H9 (cell line): ENCODE measurements at regions not wholly inside any gene's neighbourhood (a gene's known extent, or its start where the extent isn't known, plus 50 kb on each side); places are given as distances from the start of the nearest gene placed in this dataset.

Experiments
- DNase-seq: peaks from one replicate; pipeline ENCODE4 v3.0.0-alpha.2; 2017
- H2AFZ ChIP-seq: one replicate; pipeline ENCODE4 v1.6.1; 2013; ENCODE audit warnings: mild to moderate bottlenecking, low read length, control low read depth, moderate library complexity
- H2AK5ac ChIP-seq: 2 replicates; pipeline ENCODE4 v1.6.1; 2013; ENCODE audit warnings: low read length, control low read depth, mixed read lengths; ENCODE audit not compliant: insufficient read length
- H2BK120ac ChIP-seq: one replicate; pipeline ENCODE4 v1.6.1; 2013; ENCODE audit warnings: low read depth, mild to moderate bottlenecking, low read length, control low read depth, inconsistent platforms; ENCODE audit not compliant: poor library complexity, severe bottlenecking
- H2BK12ac ChIP-seq: 2 replicates; pipeline ENCODE4 v1.6.1; 2013; ENCODE audit warnings: low read length, control low read depth, mixed read lengths, low read depth; ENCODE audit not compliant: insufficient read length
- H2BK15ac ChIP-seq: 2 replicates; pipeline ENCODE4 v1.6.1; 2013; ENCODE audit warnings: low read depth, low read length, control low read depth
- H2BK20ac ChIP-seq: one replicate; pipeline ENCODE4 v1.6.1; 2013; ENCODE audit warnings: low read depth, mild to moderate bottlenecking, low read length, control low read depth, inconsistent platforms; ENCODE audit not compliant: poor library complexity, severe bottlenecking
- H2BK5ac ChIP-seq: 2 replicates; pipeline ENCODE4 v1.6.1; 2013; ENCODE audit warnings: low read length, control low read depth, mixed read lengths; ENCODE audit not compliant: insufficient read length
- H3K14ac ChIP-seq: 2 replicates; pipeline ENCODE4 v1.6.1; 2013; ENCODE audit warnings: low read length, control low read depth; ENCODE audit not compliant: insufficient read depth
- H3K18ac ChIP-seq: 2 replicates; pipeline ENCODE4 v1.6.1; 2013; ENCODE audit warnings: low read depth, mild to moderate bottlenecking, mixed read lengths, low read length, control low read depth; ENCODE audit not compliant: insufficient read length
- H3K23ac ChIP-seq: 2 replicates; pipeline ENCODE4 v1.6.1; 2013; ENCODE audit warnings: low read length, control low read depth, mixed read lengths, low read depth; ENCODE audit not compliant: insufficient read length
- H3K23me2 ChIP-seq: 2 replicates; pipeline ENCODE4 v1.6.1; 2013; ENCODE audit warnings: low read depth, mild to moderate bottlenecking, mixed read lengths, low read length, control low read depth; ENCODE audit not compliant: insufficient read length, poor library complexity, severe bottlenecking
- H3K27ac ChIP-seq: 2 replicates; pipeline ENCODE4 v1.5.1; 2013; ENCODE audit warnings: low read length, control low read depth, mixed read lengths, low read depth; ENCODE audit not compliant: insufficient read length
- H3K27me3 ChIP-seq: 2 replicates; pipeline ENCODE4 v1.6.1; 2013; ENCODE audit warnings: low read length, control low read depth, inconsistent platforms; ENCODE audit not compliant: insufficient read depth
- H3K4ac ChIP-seq: 2 replicates; pipeline ENCODE4 v1.6.1; 2013; ENCODE audit warnings: low read depth, mild to moderate bottlenecking, control low read depth, inconsistent platforms, low read length, moderate library complexity
- H3K4me1 ChIP-seq: 2 replicates; pipeline ENCODE4 v1.6.1; 2013; ENCODE audit warnings: low read length, control low read depth, inconsistent platforms; ENCODE audit not compliant: insufficient read depth
- H3K4me2 ChIP-seq: 2 replicates; pipeline ENCODE4 v1.6.1; 2013; ENCODE audit warnings: low read length, control low read depth, mixed read lengths; ENCODE audit not compliant: insufficient read length, insufficient read depth
- H3K56ac ChIP-seq: 2 replicates; pipeline ENCODE4 v1.6.1; 2013; ENCODE audit warnings: low read depth, mild to moderate bottlenecking, mixed read lengths, low read length, control low read depth; ENCODE audit not compliant: insufficient read length
- H3K79me1 ChIP-seq: 2 replicates; pipeline ENCODE4 v1.6.1; 2013; ENCODE audit warnings: low read depth, mild to moderate bottlenecking, moderate library complexity, low read length, control low read depth, inconsistent platforms; ENCODE audit not compliant: insufficient read depth, poor library complexity, severe bottlenecking
- H3K79me2 ChIP-seq: 2 replicates; pipeline ENCODE4 v1.6.1; 2013; ENCODE audit warnings: low read length, control low read depth, inconsistent platforms; ENCODE audit not compliant: insufficient read depth
- H3K9ac ChIP-seq: 2 replicates; pipeline ENCODE4 v1.6.1; 2013; ENCODE audit warnings: low read length, control low read depth, mixed read lengths; ENCODE audit not compliant: insufficient read length; ENCODE audit errors: extremely low read depth
- H3K9me3 ChIP-seq: one replicate; pipeline ENCODE4 v1.6.1; 2013; ENCODE audit warnings: low read depth, low read length, inconsistent platforms; ENCODE audit not compliant: control insufficient read depth
- H3T11ph ChIP-seq: one replicate; pipeline ENCODE4 v1.6.1; 2013; ENCODE audit warnings: mild to moderate bottlenecking, low read length, control low read depth, inconsistent platforms
- H4K20me1 ChIP-seq: one replicate; pipeline ENCODE4 v1.6.1; 2013; ENCODE audit not compliant: control insufficient read depth, insufficient read length, insufficient read depth
- H4K5ac ChIP-seq: 2 replicates; pipeline ENCODE4 v1.6.1; 2013; ENCODE audit warnings: low read depth, mild to moderate bottlenecking, mixed read lengths, low read length, control low read depth; ENCODE audit not compliant: insufficient read length
- H4K8ac ChIP-seq: replicated peaks from 2 replicates; pipeline ENCODE4 v1.6.1; 2013; ENCODE audit warnings: low read length, control low read depth, mixed read lengths, low read depth; ENCODE audit not compliant: insufficient read length
- H4K91ac ChIP-seq: 2 replicates; pipeline ENCODE4 v1.6.1; 2013; ENCODE audit warnings: low read depth, mild to moderate bottlenecking, moderate library complexity, mixed read lengths, low read length, control low read depth; ENCODE audit not compliant: insufficient read length
- H3K27ac Mint-ChIP-seq, 3 experiments: 2 replicates in 2 of 3; 3 replicates in 1 of 3; pipeline ENCODE4 v1.8.0; 2020 to 2021; ENCODE audit warnings: mixed read lengths in 3 of 3, mild to moderate bottlenecking in 1 of 3, moderate library complexity in 1 of 3
- H3K27me3 Mint-ChIP-seq: 2 replicates; pipeline ENCODE4 v1.8.0; 2021; ENCODE audit warnings: low read depth, mild to moderate bottlenecking, moderate library complexity, mixed read lengths
- H3K36me3 Mint-ChIP-seq, 3 experiments: 2 replicates in 2 of 3; 3 replicates in 1 of 3; pipeline ENCODE4 v1.8.0; 2020 to 2021; ENCODE audit warnings: low read depth in 3 of 3, mixed read lengths in 3 of 3; ENCODE audit not compliant: insufficient read depth in 1 of 3
- H3K4me1 Mint-ChIP-seq, 2 experiments: 2 replicates each; pipeline ENCODE4 v1.8.0; 2020; ENCODE audit warnings: mixed read lengths in 2 of 2
- H3K4me3 Mint-ChIP-seq, 2 experiments: 2 replicates in 1 of 2; 3 replicates in 1 of 2; pipeline ENCODE4 v1.8.0; 2020 to 2021; ENCODE audit warnings: mild to moderate bottlenecking in 2 of 2, mixed read lengths in 2 of 2, moderate library complexity in 1 of 2
- H3K9me3 Mint-ChIP-seq, 2 experiments: 2 replicates in 1 of 2; 3 replicates in 1 of 2; pipeline ENCODE4 v1.8.0; 2020; ENCODE audit warnings: mild to moderate bottlenecking in 2 of 2, mixed read lengths in 2 of 2, moderate library complexity in 1 of 2
- WGBS: extraction: QIAGEN DNeasy Blood & Tissue Kit; methylation state at CpG from one replicate; pipeline ENCODE4 v1.1.7; 2013; ENCODE audit warnings: missing lambda C conversion rate, low lambda C conversion rate, mixed read lengths; ENCODE audit not compliant: insufficient read length; ENCODE audit errors: extremely low coverage; 5-methylcytosine and 5-hydroxymethylcytosine counted together
- TF ChIP-seq, protein P1 (sequence below): fragments of 200-600 bp; sonication (generic); conservative IDR thresholded peaks from 3 replicates; pipeline ENCODE4 v1.8.0; 2021; ENCODE audit warnings: antibody characterized with exemption, mild to moderate bottlenecking

DNA sequence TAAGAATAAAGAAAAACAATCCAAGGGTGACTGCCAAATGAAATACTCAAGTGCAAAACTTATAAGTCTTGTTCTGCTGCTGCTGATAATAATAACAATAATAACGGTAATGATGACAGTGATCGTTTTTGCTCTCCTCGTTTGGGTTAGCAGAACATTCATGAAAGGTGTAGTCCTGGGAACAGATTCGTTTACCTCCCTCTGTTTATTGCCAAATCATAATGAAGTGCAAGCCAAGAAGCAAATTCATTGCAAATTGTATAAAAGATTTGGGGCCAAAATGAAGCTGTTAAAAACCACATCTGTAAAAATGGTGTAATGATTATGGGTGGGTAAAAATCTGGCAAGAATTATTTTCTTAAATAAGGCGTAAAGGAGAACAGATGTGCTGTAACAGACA lies 587.2 kb upstream of the MKI67 start:
- Mint-ChIP-seq H3K27me3 (no peaks in the 10 kb centered on the region; the same call in 1 of the 2 replicates), H3K9me3 (peaks cover 0 to 3% of the 10 kb centered on the region in 2 experiments; a peak in 1 of 5 replicates), H3K36me3 (no peaks in the 10 kb centered on the region), H3K4me3 (no peak overlapping the region), H3K27ac (peak overlapping the region in 1 of 3 experiments; percentile 72; a peak in 2 of 7 replicates), H3K4me1 (peaks cover 9 to 22% of the 10 kb centered on the region in 2 experiments)
- Histone ChIP-seq H4K20me1 (no peaks in the 10 kb centered on the region), H2BK20ac (no peak overlapping the region), H4K8ac (no peak overlapping the region), H3T11ph (no peak overlapping the region), H3K79me2 (no peaks in the 10 kb centered on the region), H3K23me2 (no peaks in the 10 kb centered on the region), H2BK120ac (no peak overlapping the region), H2AK5ac (no peak overlapping the region), H3K14ac (no peak overlapping the region), H3K4ac (no peak overlapping the region), H2BK5ac (no peak overlapping the region), H3K27ac (no peak overlapping the region), H2BK15ac (no peak overlapping the region), H2AFZ (no peak overlapping the region), H3K4me1 (no peaks in the 10 kb centered on the region), H2BK12ac (no peak overlapping the region), H3K9ac (no peak overlapping the region), H3K56ac (no peak overlapping the region), H3K9me3 (no peaks in the 10 kb centered on the region), H3K79me1 (no peaks in the 10 kb centered on the region), H3K18ac (no peak overlapping the region), H3K4me2 (no peak overlapping the region), H3K27me3 (no peaks in the 10 kb centered on the region), H4K91ac (no peak overlapping the region), H3K23ac (no peak overlapping the region), H4K5ac (no peak overlapping the region)
- TF ChIP-seq, protein P1, sequence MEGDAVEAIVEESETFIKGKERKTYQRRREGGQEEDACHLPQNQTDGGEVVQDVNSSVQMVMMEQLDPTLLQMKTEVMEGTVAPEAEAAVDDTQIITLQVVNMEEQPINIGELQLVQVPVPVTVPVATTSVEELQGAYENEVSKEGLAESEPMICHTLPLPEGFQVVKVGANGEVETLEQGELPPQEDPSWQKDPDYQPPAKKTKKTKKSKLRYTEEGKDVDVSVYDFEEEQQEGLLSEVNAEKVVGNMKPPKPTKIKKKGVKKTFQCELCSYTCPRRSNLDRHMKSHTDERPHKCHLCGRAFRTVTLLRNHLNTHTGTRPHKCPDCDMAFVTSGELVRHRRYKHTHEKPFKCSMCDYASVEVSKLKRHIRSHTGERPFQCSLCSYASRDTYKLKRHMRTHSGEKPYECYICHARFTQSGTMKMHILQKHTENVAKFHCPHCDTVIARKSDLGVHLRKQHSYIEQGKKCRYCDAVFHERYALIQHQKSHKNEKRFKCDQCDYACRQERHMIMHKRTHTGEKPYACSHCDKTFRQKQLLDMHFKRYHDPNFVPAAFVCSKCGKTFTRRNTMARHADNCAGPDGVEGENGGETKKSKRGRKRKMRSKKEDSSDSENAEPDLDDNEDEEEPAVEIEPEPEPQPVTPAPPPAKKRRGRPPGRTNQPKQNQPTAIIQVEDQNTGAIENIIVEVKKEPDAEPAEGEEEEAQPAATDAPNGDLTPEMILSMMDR, result no peak
- WGBS, result no CpG with 5 or more reads among the region's 5 CpGs
- no peak for DNase-seq
